NCI-H2029 treated with DMSO at 0.1 percent for 48 hours (cell line): ENCODE measurements at regions not wholly inside any gene's neighbourhood (a gene's known extent, or its start where the extent isn't known, plus 50 kb on each side); places are given as distances from the start of the nearest gene placed in this dataset.

Source experiments
- DNase-seq: peaks from one replicate; lab custom pipeline; 2025; lab: John Stamatoyannopoulos, UW

DNA sequence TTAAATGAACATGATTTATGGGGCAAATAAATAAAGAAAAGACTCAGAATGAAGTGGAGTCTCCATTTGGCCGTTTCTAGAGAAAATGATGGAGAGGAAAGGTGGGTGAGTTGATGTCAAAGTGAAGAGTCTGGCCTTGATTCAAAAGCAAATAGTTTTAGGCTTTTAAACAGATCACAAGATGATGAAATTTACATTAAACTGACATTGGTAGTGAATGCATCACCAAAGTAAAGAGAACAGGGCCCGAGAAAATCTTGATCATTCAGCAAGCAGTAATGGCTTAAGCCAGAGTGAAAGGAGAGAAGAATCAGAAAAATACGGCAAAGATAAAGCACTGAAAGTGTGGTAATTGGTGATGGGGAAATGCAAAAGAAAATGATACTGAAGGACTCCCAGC is 460.0 kb upstream of the SGCD start:
- no peak for DNase-seq

DNA sequence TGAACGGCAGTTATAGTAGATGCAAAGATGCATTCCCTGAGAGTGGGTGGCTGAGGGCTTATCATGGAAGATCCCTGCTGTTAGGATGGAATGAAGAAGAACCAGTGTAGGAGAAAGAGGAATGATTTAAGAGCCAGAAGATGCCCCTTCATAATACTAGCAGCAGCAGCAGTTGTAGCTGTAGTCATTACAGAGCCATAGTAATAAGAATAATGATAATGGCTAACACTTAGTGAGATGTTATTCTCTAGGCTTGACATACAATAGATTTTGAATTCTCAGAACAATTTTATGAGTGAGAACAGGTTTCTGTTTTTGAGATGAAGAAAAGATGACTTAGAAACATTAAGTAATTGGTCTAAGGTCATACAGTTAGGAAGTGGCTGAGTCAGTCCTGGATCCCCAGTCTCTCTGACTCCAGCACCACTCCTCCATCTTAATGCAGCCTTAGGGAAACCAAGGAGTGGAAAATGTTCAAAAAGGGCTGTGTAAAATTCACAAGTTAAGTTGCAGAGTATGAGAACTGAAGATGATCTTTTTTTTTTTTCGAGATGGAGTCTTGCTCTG is 459.4 kb upstream of the SGCD start:
- no peak for DNase-seq

DNA sequence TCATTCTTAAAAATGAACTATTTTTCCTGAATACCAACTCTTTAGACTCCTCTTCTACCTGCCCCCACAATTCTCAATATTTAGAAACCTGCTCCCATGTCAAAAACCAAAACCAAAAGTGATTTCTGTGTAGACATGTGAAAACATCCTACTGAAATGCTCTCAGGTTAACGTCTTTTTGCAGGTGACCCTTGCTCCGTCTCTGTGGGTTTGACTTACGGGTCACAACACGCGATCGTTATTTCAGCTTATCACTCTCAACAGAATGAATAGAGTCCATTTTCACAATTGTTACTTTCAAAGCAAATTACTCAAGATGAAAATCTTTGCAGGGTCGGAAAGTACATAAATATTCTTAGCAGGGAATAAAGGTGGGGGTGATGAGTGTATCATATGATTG is 456.3 kb upstream of the SGCD start:
- DNase-seq: no peak

DNA sequence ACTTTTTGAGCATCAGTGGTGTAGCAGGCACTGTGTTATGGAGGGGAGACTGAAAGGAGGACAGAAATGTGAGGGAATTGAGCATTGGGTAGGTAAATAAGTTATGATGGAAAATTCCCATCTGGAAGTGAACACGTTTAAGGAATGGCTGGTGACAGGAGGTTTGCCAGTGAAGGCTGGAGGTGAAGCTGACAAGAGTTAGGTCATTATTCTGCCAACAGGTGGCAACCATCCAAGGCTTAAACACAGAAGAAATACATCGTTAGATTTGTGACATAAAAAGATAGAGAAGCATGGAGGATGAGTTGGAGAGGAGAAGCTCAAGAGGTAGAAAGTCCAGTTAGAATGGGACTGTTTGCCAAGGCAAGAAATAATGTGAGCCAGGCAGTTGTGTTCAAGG is 455.3 kb upstream of the SGCD start:
- peak; percentile 25 for DNase-seq

DNA sequence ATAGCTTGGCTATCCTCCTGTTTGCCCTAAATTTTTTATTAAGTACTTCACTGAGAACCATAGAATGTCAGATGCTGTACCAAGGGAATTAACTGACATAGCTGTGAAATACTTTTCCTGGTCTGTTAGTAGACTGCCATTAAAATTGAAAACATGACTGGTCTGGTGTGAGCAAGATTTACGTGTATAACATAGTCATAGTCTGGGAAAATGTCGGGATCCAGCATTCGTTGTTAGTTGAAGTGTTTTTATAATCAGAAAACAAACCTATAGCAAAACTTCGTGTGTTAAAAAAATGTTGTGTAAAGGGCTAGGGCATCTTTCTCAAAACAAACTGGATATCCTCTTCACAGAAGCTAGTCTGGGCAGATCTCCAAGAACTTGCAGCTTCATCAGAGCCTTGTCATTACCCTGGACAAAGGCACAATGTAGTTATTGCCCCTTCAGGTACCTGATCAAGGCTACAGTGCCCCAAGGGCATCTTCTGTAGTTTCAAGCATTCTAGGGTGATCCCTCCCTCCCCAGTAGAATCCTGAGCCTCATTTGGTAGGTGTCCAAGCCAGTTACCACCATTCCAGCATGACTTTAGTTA is 454.2 kb upstream of the SGCD start:
- DNase-seq: peak; percentile 69

DNA sequence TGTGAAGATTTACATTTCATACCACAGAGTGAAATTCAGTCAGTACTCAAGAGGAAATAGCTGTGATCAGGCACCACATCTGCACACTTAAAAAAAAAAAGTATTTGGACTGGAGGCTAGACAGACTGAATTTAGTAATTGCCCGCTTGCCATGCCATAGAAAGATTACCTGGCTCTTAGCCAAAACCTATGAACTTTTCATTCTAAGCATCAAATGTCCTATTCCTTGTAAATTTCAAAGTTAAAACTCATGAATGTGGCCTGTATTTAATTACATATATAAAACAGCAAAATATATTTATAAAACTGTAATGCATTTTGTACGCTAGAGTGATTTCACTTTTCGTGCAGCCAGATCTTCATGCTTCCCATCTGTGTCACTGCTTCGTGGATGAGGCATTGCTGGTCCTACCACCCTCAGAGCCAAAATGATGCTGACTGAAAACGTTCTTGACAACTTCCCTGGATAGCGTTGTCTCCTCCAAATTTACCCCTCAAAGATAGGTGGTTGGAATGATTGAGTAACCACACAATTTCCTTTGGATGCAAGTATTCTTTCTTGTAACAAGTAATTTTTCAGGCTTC is 447.9 kb upstream of the SGCD start:
- no peak for DNase-seq

DNA sequence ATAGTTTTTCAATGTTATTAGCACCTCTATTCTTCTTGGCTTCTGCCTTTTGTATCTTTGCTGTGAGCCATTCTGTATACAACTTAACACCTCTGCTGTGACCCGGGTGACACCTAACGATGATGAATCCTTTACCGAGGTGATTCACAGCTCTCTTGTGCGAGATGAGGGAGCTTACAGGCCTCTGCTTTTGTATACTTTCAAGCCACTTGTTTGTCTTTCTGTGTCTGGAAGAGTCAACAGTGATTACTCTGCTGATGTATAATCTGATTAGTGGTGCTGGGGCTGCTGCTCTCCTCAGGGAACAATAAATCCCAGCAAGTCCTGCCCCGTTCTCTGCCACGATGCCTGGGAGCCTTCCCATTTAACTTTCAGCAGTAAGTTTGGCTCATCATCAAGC is 442.9 kb upstream of the SGCD start:
- no peak for DNase-seq

DNA sequence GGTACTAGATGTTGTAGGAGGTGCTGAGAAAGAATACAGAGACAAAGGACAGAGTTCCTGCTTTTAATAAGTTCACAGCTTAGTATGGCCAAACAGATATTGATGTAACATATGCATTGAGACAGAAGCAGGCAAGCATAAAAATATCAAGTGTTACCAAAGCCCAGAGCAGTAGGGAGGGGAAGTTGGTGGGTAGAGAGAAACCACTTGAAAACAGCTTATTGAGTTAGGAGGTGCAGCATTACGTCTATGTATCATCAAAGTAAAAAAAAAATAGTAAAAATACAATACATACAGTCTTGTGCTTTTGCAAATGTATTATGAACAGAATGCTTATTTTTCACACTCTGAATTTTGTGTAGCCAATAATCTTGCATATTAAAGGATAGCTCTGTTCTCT is 441.8 kb upstream of the SGCD start:
- DNase-seq: no peak

DNA sequence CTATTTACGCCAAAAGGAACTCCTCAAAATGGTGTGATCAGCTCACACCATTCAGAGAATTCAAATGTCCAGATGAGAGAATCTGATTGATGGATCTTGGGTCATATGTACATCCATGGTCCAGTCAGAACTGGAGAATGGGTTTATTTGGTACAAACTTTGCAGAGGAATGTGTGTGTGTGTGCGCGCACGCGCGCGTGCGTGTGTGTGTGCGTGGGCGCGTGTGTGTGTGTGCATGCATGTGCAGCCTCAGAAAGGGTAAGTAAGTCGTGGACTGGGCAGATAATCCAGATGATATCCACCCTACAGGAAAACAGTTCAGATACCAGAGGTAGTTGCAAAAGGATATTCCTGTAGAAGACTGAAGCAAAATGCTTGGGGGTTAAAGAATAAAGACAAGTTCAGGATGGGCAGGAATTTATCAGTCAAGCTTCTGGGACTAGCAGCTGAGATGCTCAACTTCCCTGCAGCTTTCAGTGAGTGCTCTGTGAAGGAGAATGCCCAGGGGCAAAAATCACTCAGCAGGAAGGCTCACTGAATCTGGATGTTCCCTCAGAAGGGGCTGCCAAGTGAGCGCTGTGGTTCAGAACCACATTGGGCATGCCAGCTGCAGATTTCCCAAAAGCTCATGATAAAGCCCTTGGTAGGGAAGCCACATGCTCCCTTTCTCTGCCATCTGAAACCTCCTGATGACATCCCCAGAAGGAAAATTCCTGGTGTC is 440.5 kb upstream of the SGCD start:
- no peak for DNase-seq

DNA sequence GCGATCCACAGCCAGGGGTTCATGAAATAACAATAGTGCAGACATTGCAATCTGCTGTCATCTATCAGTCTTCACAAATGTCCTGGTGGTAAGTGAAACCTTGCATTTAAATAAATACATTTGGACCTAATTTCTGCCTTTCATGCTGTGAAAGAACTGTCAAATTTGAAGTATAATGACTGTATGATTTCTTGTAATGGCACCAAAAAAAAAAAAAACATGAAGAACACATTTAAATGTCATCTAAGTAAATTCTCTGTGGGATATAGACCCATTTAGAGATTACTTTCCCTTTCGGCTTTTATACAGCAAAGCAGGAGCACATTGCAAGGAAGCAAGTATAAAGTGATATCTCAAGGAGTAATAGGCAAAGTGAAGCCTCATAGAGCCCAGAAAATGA is 431.5 kb upstream of the SGCD start:
- no peak for DNase-seq

DNA sequence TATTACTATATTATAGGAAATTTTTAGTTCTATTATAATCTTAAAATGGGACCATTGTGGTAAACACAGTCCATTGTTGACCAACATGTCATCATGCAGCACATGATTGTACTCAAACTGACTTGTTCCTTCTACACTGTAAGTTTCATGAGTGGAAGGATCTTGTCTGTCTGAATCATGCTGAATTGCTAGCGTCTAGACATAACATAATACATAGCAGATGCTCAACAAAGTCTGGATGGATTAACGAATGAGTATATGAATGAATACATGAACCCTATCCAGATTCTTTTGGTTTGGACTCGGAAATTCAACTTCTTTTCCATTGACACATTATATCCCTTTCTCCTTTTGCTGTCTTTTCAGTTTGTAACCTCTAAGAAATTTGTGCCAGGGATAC is 429.2 kb upstream of the SGCD start:
- no peak for DNase-seq

DNA sequence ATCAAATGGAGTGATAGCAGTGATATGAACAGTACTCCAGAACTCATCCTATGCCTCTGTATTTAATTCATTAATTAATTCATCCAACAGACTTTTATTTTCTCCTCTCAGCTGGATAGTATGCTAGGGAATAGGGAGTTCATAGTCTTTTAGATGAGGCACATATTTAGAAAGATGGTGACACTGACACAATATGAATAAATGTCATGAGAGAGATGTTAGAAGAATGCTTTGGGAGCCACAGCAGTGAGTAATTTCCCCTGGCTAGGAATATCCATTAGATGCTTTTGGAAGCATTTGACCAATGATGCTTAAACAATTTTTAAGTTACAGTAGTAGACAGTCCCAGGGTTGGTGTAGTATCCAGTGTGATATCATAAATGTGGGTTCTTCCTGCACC is 428.7 kb upstream of the SGCD start:
- no peak for DNase-seq

DNA sequence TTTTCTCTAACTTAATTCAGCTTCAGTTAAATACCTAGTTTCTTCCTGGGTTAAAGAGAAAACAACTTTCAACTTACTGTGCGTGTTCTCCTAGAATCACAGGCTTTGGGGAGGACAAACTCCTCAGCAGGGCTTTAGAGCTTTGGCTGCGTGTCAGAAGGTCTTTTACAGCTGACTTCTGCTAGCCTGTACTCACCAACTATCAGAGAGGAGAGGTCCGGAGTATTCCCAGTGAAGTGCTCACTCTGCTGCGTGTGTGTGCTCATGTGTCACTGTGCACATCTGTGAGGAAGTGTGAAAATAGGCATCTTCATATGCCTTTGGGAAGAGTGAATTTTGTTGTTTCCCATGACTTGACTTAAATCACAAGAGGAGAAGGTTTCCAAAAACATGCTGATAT is 423.2 kb upstream of the SGCD start:
- DNase-seq: no peak

DNA sequence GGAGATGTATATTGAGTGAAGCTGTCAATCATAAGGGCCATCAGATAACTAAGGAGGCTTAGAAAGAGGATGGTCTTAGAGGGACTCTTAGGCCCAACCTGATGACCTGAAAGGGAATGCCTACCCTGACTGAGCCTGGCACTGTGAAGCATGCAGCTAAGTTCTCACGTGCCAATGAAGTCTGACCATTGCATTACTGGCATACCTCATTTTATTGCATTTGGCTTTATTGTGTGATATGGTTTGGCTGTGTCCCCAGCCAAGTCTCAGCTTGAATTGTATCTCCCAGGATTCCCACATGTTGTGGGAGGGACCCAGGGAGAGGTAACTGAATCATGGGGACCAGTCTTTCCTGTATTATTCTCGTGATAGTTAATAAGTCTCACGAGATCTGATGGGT is 421.6 kb upstream of the SGCD start:
- DNase-seq: no peak

DNA sequence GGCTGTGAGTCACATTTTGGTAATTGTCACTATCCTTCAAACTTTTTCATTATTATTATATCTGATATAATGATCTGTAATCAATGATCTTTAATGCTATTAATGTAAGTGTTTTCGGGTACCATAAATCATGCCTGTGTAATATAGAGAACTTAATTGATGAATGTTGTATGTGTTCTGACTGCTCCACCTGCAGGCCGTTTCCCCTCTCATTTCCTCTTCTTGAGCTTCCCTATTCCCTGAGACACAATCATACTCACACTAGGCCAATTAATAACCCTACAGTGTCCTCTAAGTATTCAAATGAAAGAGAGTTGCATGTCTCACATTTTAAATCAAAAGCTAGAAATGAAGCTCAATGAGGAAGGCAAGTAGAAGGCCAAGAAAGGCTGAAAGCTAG is 420.9 kb upstream of the SGCD start:
- DNase-seq: no peak

DNA sequence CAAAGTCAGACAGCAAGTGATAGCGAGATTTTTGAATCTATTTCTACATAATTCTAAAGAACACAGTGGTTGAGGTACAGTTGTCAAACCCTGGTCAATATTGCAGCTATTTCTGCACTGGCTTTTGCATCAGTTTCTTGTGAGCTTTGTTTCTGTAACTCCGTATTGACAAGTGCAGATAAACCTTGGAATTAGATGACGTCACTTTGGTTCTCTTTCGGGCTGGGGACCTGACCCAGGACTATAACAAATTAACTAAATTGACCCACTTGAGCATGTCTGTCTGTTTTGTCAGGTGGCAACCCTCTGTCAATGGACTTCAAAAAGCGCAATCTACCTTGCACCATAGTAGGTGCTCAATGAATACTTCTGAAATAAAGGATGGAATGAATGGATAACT is 418.4 kb upstream of the SGCD start:
- no peak for DNase-seq

DNA sequence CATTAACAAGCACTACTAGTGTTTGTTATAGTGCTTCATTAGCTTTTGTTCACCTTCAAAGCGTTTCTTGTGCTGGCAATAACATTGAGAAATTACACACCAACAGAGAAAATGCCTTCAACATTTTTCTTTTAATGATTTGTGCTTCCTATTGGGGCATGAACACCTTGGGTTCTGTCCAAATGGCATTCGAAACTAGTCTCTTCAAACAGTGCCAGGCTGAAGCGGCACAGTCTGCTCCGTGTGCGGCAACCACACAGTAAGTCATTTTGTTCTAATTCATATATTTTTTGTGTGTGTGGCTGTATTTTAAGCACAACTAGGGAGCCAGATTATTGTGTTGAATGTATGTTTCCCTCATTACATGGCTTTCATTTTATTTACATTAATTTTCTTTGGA is 414.7 kb upstream of the SGCD start:
- no peak for DNase-seq

DNA sequence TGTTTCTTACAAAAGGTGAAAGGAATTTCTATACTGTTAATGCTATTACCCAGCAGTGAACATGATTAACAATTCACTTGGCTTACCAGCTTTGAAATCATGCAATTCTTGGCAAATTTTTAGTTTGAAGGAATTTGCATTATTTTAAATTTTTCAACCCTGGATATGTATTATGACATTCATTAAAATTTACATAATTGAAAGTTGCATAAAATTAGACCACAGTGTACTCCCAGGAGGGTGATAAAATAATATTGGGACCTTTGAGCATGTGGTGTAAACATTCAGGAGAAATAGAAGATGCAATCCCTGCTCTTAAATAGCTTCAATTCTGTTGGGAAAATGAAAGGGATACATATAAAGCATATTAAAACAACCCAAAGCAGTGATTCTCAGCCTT is 412.2 kb upstream of the SGCD start:
- DNase-seq: no peak

DNA sequence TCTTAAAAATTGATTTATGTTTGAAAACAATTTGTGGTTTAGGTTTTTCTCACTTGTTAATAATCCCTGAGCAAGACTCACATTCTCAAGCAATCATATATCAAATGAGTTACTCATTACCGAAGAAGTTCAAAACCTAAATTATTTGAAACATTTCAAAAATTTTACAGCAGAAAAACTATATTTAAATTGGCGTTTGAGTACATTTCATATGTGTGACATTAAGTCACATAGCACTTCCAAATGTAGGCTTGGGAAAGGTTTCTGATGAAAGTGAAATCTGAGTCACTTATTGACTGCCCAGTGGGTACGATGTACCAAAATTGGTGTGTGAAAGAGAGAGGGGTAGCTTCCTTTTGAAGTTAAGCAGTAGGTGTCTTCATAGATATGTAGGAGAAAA is 411.4 kb upstream of the SGCD start:
- DNase-seq: no peak

DNA sequence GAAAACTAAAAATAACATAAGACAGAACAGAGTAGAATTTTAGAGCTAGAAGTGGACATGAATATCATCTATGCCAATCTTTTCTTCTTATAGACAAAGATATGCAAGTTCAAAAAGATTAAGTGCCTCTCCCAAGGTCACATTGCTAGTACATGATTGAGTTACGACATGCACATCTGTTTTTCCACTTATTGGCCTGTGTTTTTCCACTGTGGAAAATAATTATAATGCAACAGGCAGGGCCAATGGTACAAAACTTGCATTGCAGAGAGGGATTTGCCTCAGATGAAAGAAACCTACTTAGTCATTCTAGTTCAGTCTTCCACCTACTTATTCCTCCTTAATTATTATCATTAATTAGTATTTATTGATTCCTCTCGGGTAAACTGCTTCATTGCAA is 407.8 kb upstream of the SGCD start:
- no peak for DNase-seq

DNA sequence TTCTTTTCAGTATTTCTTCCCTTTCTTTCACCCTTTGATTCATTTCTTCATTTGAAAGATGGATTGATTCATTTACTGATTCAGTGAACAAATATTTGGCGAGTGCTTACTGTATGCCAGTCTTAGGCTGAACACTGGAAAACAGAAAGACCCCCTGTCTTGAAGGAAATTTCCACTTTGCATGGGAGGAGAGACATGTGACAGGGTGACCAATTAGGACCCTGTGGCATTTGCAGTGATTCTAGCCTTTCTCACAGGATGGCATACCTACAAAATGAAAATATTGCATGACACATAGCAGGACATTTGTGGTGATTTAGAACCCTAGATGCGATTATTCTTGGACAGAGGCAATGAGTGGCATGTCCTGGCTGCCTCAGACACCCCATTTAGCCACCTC is 407.2 kb upstream of the SGCD start:
- no peak for DNase-seq

DNA sequence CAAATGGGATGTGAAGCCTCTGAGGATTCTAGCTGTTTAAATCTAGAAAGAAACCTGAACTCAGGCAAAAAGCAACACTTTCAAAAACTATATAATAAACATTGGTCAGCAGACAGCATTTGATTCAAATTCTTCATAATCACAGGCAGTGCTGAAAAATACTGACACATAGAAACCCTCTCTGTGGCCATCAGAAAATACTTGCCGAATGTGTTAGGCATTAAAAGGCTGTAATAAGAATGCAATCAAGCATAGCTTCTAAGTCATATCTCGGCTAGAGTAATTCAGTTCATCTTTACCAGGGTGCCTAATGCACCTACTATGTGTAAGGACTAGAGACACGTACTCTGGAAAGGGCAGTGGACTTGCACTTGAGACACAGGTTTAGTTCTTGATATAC is 405.3 kb upstream of the SGCD start:
- no peak for DNase-seq

DNA sequence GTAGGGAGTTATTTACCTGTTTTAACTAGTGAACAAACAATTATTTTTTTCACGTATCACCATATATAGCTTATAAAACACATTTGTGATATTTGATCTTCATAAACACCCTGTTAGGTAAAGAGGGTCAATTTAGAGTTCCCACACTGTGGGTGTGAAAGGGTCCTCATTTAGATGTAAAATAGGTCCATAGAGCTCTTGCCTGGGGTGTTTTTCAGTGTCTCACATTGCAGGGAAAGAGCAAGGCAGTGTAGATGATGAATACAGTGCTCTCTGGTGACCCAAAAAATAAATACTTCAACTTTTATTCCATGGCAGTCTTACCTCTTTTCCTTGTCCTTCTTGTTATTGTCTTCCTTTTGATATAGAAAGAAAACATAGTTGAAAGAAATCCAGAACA is 403.2 kb upstream of the SGCD start:
- DNase-seq: no peak

DNA sequence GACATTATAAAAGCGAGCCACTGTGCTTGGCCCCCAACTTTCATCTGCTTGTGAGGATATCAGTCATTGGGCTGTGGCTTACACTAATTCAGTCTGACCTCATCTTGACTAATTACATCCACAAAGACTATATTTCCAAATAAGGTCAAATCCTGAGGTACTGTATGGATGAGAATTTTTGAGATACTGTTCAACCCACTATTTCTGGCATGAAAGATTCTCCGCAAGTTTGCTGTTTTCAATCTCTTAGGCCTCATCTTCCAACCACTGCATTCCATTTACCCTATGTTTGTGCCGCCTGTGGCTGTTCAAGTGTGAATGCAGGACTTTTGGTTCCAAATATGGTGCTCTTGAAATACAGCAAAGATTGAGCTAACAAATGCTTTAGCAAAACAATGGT is 400.9 kb upstream of the SGCD start:
- DNase-seq: no peak
